Thyroid gland (tissue), 4 donors: ENCODE measurements at regions not wholly inside any gene's neighbourhood (a gene's known extent, or its start where the extent isn't known, plus 50 kb on each side); places are given as distances from the start of the nearest gene placed in this dataset.

Source experiments
- POLR2A ChIP-seq, 2 donors: fragments of 450-650 bp; IDR thresholded peaks; one replicate each; pipeline ENCODE4 v1.6.1; 2017; ENCODE audit warnings: antibody characterized with exemption in 2 of 2, mild to moderate bottlenecking in 2 of 2, moderate library complexity in 1 of 2
- TF ChIP-seq, protein P1 (sequence below), 6 experiments: fragments of 200-600 bp in 3 of 6; fragments of 450-650 bp in 3 of 6; sonication (generic) in 3 of 6; IDR thresholded peaks; one replicate each; pipeline ENCODE4 v1.5.1; 2016 to 2019; ENCODE audit warnings: antibody characterized with exemption in 6 of 6, mild to moderate bottlenecking in 2 of 6, inconsistent platforms in 1 of 6, moderate library complexity in 1 of 6

DNA sequence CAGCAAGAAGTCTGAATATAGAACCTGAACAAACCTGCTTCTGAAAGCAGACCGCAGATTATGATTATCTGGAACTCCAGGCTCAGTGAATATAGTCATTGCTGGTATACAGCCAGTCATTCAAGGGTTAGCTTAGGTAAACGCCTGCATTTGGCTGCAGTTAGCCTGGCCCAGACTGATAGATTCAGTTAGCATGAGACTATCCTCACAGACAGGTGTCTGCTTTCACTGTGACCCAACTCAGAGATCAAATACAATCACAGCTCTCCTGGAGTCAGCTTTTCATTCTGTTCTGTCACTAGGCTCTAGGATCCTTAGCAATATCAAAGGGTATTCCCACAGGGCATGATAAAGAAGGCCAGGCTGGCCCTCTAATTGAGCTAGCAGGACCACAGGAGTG, 138.6 kb upstream of the PLCXD3 start:
- TF ChIP-seq, protein P1, sequence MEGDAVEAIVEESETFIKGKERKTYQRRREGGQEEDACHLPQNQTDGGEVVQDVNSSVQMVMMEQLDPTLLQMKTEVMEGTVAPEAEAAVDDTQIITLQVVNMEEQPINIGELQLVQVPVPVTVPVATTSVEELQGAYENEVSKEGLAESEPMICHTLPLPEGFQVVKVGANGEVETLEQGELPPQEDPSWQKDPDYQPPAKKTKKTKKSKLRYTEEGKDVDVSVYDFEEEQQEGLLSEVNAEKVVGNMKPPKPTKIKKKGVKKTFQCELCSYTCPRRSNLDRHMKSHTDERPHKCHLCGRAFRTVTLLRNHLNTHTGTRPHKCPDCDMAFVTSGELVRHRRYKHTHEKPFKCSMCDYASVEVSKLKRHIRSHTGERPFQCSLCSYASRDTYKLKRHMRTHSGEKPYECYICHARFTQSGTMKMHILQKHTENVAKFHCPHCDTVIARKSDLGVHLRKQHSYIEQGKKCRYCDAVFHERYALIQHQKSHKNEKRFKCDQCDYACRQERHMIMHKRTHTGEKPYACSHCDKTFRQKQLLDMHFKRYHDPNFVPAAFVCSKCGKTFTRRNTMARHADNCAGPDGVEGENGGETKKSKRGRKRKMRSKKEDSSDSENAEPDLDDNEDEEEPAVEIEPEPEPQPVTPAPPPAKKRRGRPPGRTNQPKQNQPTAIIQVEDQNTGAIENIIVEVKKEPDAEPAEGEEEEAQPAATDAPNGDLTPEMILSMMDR (IDR thresholded peaks at IDR 0.05) = no peak
- TF ChIP-seq POLR2A (IDR thresholded peaks at IDR 0.05) = no peak
